ENCODE measurements at regions not wholly inside any gene's neighbourhood (a gene's known extent, or its start where the extent isn't known, plus 50 kb on each side); places are given as distances from the start of the nearest gene placed in this dataset.
"Not testable (repeated sequence)": the region's sequence is repeated elsewhere in the genome, so short reads cannot be mapped to it uniquely, and the experiment has no call there.

- H3K36me3 ChIP-seq; H3K27ac ChIP-seq; H3K9me3 ChIP-seq; H3K4me3 ChIP-seq; H3K27me3 ChIP-seq; DNase-seq (ENCODE audit: low spot score in 2 of 2); H3K4me1 ChIP-seq: not testable (repeated sequence)
- WGBS = 46% methylated on average over 2 of the region's 2 CpGs
Measured at GRCh38 chr21:27984663-27985325, 1007.9 kb downstream of the LTN1 start.

GRCh38 chr21:27979446-27979845, 1012.6 kb upstream of the ADAMTS5 start:
- not testable (repeated sequence) for H3K27me3 ChIP-seq; H3K36me3 ChIP-seq; H3K4me1 ChIP-seq; DNase-seq (ENCODE audit: low spot score in 2 of 2); H3K9me3 ChIP-seq; H3K4me3 ChIP-seq; H3K27ac ChIP-seq

DNA sequence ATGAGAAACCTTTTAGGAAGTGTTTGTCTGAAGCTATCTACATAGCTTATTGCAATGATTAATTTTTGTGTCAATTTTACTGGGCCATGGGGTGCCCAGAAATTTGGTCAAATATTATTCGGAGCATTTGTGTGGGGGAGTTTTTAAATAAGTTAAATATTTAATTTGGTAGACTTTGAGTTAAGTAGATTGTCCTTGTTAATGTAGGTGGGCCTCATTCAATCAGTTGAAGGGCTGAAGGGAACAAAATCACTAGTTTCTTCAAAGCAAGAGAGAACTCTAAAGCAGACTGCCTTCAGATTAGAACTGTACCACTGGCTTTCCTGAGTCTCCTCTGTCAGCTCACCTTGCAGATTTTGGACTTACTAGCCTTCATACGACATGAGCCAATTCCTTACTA, 1008.6 kb upstream of the ADAMTS5 start:
- no peak for DNase-seq (ENCODE audit: low spot score in 2 of 2)
- Histone ChIP-seq H3K4me3 (no peak overlapping the region), H3K27me3 (no peaks in the 10 kb centered on the region), H3K9me3 (no peaks in the 10 kb centered on the region), H3K36me3 (no peaks in the 10 kb centered on the region), H3K4me1 (no peaks in the 10 kb centered on the region), H3K27ac (no peak overlapping the region)
- WGBS = 94% methylated on average over 2 of the region's 2 CpGs
- no peak for TF ChIP-seq POLR2AphosphoS5 (IDR thresholded peaks at IDR 0.05)
- TF ChIP-seq, protein P1, sequence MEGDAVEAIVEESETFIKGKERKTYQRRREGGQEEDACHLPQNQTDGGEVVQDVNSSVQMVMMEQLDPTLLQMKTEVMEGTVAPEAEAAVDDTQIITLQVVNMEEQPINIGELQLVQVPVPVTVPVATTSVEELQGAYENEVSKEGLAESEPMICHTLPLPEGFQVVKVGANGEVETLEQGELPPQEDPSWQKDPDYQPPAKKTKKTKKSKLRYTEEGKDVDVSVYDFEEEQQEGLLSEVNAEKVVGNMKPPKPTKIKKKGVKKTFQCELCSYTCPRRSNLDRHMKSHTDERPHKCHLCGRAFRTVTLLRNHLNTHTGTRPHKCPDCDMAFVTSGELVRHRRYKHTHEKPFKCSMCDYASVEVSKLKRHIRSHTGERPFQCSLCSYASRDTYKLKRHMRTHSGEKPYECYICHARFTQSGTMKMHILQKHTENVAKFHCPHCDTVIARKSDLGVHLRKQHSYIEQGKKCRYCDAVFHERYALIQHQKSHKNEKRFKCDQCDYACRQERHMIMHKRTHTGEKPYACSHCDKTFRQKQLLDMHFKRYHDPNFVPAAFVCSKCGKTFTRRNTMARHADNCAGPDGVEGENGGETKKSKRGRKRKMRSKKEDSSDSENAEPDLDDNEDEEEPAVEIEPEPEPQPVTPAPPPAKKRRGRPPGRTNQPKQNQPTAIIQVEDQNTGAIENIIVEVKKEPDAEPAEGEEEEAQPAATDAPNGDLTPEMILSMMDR (IDR thresholded peaks at IDR 0.05) = no peak
- no peak for TF ChIP-seq EP300 (IDR thresholded peaks at IDR 0.05)
- TF ChIP-seq POLR2A (IDR thresholded peaks at IDR 0.05) = no peak

DNA sequence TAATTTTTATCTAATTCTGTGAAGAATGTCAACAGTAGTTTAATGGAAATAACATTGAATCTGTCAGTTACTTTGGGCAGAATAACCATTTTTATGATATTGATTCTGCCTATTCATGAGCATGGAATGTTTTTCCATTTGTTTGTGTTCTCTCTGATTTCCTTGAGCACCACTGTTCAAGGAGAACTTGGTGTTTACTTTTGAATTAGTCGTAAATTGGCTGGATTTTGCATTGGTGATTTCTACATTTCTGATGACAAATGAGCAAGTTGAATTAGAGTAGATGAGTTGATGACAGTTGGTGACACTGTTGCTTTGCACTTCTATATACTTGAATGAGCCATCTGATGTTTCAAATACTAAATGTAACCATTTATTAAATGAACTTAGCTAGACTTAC, 1007.3 kb upstream of the ADAMTS5 start:
- not testable (repeated sequence) for H3K4me3 ChIP-seq; H3K9me3 ChIP-seq; H3K4me1 ChIP-seq; H3K36me3 ChIP-seq; H3K27me3 ChIP-seq; H3K27ac ChIP-seq; DNase-seq (ENCODE audit: low spot score in 2 of 2)
- 91% methylated on average over 1 of the region's 1 CpG for WGBS

GRCh38 chr21:27968240-27968639, 1001.4 kb upstream of the ADAMTS5 start:
- H3K4me1 ChIP-seq; DNase-seq (ENCODE audit: low spot score in 2 of 2); H3K9me3 ChIP-seq; H3K27ac ChIP-seq; H3K36me3 ChIP-seq; H3K4me3 ChIP-seq; H3K27me3 ChIP-seq: not testable (repeated sequence)

DNA sequence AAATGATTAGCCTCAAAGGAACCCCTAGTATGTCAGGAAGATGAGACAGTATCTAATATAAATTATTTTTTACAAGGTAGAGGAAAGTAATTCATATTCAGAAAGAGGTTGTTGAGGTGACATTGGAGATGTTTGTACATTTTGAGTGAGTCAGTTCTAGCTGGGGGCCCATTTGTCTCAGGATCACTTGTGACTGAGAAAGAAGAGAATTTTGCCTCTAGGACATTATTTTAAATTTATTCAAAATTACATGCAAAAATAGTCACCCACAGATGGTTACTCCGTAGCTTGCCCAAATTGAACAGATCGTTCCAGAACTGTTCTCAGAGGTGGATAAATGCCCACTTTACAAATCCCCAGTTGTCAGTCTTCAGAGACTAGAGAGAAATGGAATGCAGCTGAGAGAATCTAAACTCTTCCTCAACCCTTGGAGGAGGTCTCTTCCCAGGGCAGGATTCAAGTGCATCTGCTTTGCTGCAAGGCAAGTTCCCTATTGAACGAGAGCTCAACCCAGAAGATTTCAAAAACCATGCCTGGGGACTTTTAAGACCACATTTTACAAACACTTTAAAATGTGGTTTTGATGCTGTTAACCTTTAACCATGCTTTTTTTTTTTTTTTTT, 987.8 kb upstream of the ADAMTS5 start:
- H3K27ac ChIP-seq = no peak overlapping the region
- H3K9me3 ChIP-seq = no peaks in the 10 kb centered on the region
- no peaks in the 10 kb centered on the region for H3K27me3 ChIP-seq
- H3K4me3 ChIP-seq = no peak overlapping the region
- H3K4me1 ChIP-seq = no peaks in the 10 kb centered on the region
- no peak for TF ChIP-seq EP300 (IDR thresholded peaks at IDR 0.05)
- WGBS = 33% methylated on average over 3 of the region's 3 CpGs
- H3K36me3 ChIP-seq = no peaks in the 10 kb centered on the region
- no peak for DNase-seq (ENCODE audit: low spot score in 2 of 2)

- Histone ChIP-seq H3K9me3 (no peaks in the 10 kb centered on the region), H3K4me1 (no peaks in the 10 kb centered on the region), H3K27ac (no peak overlapping the region), H3K27me3 (no peaks in the 10 kb centered on the region), H3K4me3 (no peak overlapping the region), H3K36me3 (no peaks in the 10 kb centered on the region)
- 72% methylated on average over 4 of the region's 4 CpGs for WGBS
- no peak for TF ChIP-seq EP300 (IDR thresholded peaks at IDR 0.05)
- TF ChIP-seq, protein P1 (IDR thresholded peaks at IDR 0.05) = no peak
- no peak for TF ChIP-seq POLR2AphosphoS5 (IDR thresholded peaks at IDR 0.05)
- no peak for TF ChIP-seq POLR2A (IDR thresholded peaks at IDR 0.05)
- no peak for DNase-seq (ENCODE audit: low spot score in 2 of 2)
Measured at GRCh38 chr21:27953340-27954045, 986.6 kb upstream of the ADAMTS5 start.

GRCh38 chr21:27949093-27949492, 982.2 kb upstream of the ADAMTS5 start:
- H3K9me3 ChIP-seq; DNase-seq (ENCODE audit: low spot score in 2 of 2); H3K27ac ChIP-seq; H3K4me3 ChIP-seq; H3K4me1 ChIP-seq; H3K36me3 ChIP-seq; H3K27me3 ChIP-seq: not testable (repeated sequence)
- 77% methylated on average over 5 of the region's 5 CpGs for WGBS

DNA sequence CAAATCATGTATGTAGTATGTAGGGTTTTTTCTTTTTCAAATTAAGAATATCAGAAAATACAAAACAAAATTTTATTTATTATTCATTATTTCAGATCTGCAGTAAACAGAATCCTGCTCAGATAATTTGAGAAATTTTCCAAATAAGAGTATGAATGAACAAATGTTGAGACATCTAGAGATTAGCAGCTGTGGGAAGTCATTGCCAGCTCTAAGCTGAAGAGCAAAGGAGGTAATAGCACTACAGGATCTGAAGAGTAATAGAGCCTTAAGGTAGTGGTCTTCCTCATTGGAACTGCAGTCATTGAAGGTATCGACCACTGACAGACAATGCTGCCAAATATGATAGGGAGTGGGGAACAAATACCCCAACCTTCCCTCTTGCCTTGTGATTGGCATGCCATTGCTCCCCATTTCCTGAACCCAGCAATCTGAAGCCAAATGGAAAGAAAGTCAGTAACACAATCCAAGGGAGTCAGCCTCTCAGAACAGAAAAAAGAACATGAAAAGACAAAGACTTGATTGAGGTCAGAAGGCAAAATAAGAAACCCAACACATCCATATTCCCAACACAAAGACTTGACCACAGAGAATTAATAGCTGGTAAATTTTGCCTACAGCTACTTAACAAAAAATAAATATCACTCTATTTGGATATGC, 963.4 kb upstream of the ADAMTS5 start:
- not testable (repeated sequence) for H3K4me1 ChIP-seq; H3K27me3 ChIP-seq; H3K27ac ChIP-seq; H3K9me3 ChIP-seq; H3K36me3 ChIP-seq; H3K4me3 ChIP-seq; DNase-seq (ENCODE audit: low spot score in 2 of 2)
- 100% methylated on average over 1 of the region's 1 CpG for whole genome bisulfite sequencing

GRCh38 chr21:27929179-27929578, 962.3 kb upstream of the ADAMTS5 start:
- H3K36me3 ChIP-seq; H3K4me1 ChIP-seq; H3K27ac ChIP-seq; DNase-seq (ENCODE audit: low spot score in 2 of 2); H3K27me3 ChIP-seq; H3K9me3 ChIP-seq; H3K4me3 ChIP-seq: not testable (repeated sequence)
- 64% methylated on average over 4 of the region's 4 CpGs for WGBS

GRCh38 chr21:27928534-27929115, 961.7 kb upstream of the ADAMTS5 start:
- not testable (repeated sequence) for H3K27ac ChIP-seq; H3K36me3 ChIP-seq; DNase-seq (ENCODE audit: low spot score in 2 of 2); H3K9me3 ChIP-seq; H3K4me3 ChIP-seq; H3K4me1 ChIP-seq; H3K27me3 ChIP-seq
- 62% methylated on average over 3 of the region's 3 CpGs for WGBS

Data from suprapubic skin (tissue), 4 donors.